ENCODE measurements at regions not wholly inside any gene's neighbourhood (a gene's known extent, or its start where the extent isn't known, plus 50 kb on each side); places are given as distances from the start of the nearest gene placed in this dataset.
"Not testable (repeated sequence)": the region's sequence is repeated elsewhere in the genome, so short reads cannot be mapped to it uniquely, and the experiment has no call there.

DNA sequence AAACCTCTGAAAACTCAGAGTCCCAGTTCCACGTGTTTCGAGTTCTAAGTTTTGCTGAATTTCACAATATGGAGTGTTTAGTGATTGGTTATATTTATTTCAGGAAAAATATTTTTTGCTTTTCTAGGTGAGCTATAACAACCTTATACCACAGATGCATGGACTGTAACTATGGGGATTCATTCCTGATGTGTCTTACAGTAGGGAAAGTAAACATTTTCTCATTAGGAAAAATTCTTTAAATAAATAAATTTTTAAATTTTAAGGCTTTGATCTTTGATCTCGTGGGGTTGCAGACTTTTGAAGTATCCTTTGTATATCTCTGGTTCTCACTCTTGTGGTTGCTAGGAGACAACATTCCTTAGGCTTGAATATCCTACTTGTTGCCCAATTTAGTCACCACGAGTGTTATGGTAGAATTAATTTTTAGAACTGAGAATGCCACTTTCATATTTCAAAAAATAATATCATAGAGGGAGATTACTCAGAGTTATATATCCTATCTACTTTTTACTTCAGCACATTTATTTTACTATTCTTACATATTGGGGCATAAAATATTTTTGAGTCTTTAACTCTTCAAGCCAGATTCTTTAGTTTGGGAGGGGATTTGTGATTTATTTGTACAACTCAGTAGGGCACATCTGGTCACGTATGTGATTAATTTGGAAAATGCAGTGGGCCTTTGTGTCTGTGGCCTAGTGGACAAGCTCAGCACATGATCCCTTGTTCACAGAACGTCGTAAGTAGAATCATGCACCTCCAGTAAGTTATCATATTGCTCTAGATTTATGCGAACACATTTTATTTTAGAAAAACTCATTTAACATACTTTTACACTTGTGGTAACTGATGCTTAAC, 224.0 kb downstream of the TTC6 start:
- DNase-seq: no peak
- WGBS, 2 donors: 52 to 57% methylated on average over 8 of the region's 8 CpGs

DNA sequence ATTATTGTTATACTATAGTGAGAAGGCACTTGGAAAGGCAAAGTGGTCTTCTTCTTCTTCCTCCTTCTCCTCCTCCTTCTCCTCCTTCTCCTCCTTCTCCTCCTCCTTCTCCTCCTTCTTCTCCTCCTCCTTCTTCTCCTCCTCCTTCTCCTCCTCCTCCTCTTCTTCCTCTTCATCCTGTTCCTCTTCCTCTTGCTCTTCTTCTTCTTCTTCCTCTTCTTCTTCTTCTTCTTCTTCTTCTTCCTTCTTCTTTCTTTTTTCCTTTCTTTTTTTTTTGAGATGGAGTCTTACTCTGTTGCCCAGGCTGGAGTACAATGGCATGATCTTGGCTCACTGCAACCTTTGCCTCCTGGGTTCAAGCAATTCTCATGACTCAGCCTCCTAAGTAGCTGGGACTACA, 225.4 kb downstream of the TTC6 start:
- H3K4me3 ChIP-seq; H3K36me3 ChIP-seq; H3K27ac ChIP-seq; H3K27me3 ChIP-seq; intact Hi-C loops (cut with DNase I); DNase-seq; H3K9me3 ChIP-seq; H3K4me1 ChIP-seq: not testable (repeated sequence)

More for the DNA sequence above, 224.0 kb downstream of the TTC6 start:
- Histone ChIP-seq H3K27ac (no peak overlapping the region), H3K36me3 (no peaks in the 10 kb centered on the region), H3K9me3 (no peaks in the 10 kb centered on the region), H3K4me3 (no peak overlapping the region), H3K27me3 (no peaks in the 10 kb centered on the region), H3K4me1 (peaks cover 0 to 8% (median 0%) of the 10 kb centered on the region in 3 donors)
- intact Hi-C loops (cut with DNase I): no loop called here
- TF ChIP-seq, protein P1, sequence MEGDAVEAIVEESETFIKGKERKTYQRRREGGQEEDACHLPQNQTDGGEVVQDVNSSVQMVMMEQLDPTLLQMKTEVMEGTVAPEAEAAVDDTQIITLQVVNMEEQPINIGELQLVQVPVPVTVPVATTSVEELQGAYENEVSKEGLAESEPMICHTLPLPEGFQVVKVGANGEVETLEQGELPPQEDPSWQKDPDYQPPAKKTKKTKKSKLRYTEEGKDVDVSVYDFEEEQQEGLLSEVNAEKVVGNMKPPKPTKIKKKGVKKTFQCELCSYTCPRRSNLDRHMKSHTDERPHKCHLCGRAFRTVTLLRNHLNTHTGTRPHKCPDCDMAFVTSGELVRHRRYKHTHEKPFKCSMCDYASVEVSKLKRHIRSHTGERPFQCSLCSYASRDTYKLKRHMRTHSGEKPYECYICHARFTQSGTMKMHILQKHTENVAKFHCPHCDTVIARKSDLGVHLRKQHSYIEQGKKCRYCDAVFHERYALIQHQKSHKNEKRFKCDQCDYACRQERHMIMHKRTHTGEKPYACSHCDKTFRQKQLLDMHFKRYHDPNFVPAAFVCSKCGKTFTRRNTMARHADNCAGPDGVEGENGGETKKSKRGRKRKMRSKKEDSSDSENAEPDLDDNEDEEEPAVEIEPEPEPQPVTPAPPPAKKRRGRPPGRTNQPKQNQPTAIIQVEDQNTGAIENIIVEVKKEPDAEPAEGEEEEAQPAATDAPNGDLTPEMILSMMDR (IDR thresholded peaks at IDR 0.05): no peak

DNA sequence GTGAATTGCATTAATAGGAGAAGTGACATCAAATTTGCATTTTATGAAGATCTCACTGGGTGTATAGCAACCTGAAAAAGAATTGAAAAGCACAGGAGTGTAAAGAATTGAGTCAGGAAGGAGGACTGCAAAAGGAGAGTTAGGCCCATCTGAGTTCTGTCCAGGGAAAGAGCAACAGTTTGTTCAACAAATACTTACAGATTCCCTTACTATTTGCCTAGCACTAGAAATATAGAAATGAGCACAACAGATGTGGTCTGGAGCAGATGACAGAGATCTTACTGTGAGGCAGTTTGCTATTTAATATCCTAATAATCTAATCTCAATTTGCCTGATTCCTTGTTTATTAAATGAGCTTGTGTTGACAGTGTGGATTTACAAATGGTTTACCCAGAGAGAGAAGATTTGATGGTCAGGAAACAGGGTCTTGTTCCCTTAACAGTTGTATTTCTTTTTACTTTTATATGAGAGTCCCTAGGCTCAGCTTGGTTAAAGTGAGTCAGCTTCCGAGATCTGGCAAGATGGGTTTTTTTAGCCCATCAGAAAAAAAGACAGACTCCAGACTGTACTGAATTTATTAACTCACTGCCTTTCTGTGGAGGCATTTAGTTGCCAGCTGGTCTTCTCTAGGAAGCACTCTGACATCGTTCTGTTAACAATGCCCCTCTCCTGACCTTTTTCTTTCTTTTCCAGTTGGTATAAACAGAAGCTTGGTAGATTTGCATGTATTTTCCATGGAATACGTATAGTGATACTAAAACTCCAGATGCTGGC, 229.7 kb downstream of the TTC6 start:
- DNase-seq: no peak
- Histone ChIP-seq H3K4me3 (no peak overlapping the region), H3K27me3 (no peaks in the 10 kb centered on the region), H3K4me1 (no peaks in the 10 kb centered on the region), H3K27ac (no peak overlapping the region), H3K36me3 (no peaks in the 10 kb centered on the region), H3K9me3 (no peaks in the 10 kb centered on the region)
- intact Hi-C loops (cut with DNase I): no loop called here
- WGBS, 2 donors: 51 to 60% methylated on average over 3 of the region's 3 CpGs
- TF ChIP-seq, protein P1 (IDR thresholded peaks at IDR 0.05): no peak
- no peak for TF ChIP-seq POLR2A (IDR thresholded peaks at IDR 0.05)

DNA sequence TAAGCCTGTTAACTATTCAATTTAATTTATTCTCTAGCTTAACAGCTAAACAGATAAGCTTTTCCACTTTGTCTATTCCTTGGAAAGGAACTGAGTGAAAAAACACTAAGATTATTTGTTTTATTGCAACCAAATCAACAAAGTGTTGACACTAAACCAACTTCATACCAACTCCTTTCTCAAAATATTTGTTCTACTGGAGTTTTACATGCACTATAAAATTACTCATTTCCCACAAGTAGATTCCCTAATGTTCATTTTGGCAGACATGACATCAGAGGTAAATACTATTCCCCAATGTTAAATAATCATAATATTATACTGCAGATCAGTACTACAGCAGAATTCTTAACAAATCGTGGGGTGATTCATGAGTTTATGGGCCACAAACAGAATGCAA, 231.4 kb downstream of the TTC6 start:
- Histone ChIP-seq H3K9me3 (no peaks in the 10 kb centered on the region), H3K27ac (no peak overlapping the region), H3K27me3 (no peaks in the 10 kb centered on the region), H3K36me3 (no peaks in the 10 kb centered on the region), H3K4me3 (no peak overlapping the region), H3K4me1 (no peaks in the 10 kb centered on the region)
- DNase-seq: no peak
- TF ChIP-seq, protein P1 (IDR thresholded peaks at IDR 0.05): no peak
- no peak for TF ChIP-seq POLR2A (IDR thresholded peaks at IDR 0.05)
- intact Hi-C loops (cut with DNase I): no loop called here
- WGBS, 2 donors: 56 to 63% methylated on average over 1 of the region's 1 CpG

DNA sequence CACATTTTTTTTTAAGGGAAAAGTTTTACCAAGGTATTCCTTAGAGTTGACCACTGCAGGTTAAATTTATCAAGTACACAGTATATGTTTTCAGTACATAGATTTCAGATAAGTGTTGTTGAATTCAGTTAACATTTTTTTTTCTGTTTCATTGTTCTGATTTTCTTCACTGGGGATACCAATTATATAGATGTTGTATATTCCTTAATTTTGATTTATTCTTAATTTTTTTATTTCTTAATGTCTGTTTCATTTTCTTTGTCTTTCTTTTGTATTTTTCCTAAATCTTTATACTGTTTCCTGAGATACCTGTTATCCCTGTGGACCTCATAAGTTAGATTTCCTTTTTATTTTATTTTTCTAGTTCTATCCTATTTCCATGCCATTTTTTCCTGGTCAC, 234.8 kb downstream of the TTC6 start:
- H3K36me3 ChIP-seq: no peaks in the 10 kb centered on the region
- DNase-seq: no peak
- H3K4me3 ChIP-seq: no peak overlapping the region
- H3K9me3 ChIP-seq: peaks cover 0 to 17% (median 5%) of the 10 kb centered on the region in 3 donors
- H3K27me3 ChIP-seq: no peaks in the 10 kb centered on the region
- TF ChIP-seq POLR2A (IDR thresholded peaks at IDR 0.05): no peak
- TF ChIP-seq, protein P1 (IDR thresholded peaks at IDR 0.05): no peak
- H3K27ac ChIP-seq: no peak overlapping the region
- intact Hi-C loops (cut with DNase I): no loop called here
- no peaks in the 10 kb centered on the region for H3K4me1 ChIP-seq
